GM12874 (cell line): ENCODE measurements at regions not wholly inside any gene's neighbourhood (a gene's known extent, or its start where the extent isn't known, plus 50 kb on each side); places are given as distances from the start of the nearest gene placed in this dataset.

Experiments
- CTCF ChIP-seq: IDR thresholded peaks from 2 replicates; pipeline ENCODE4 v1.5.1; 2011; ENCODE audit warnings: low read depth, mild to moderate bottlenecking, control low read depth, low read length, moderate library complexity; ENCODE audit not compliant: insufficient read depth

GRCh38 chr13:106433066-106433465 is 102.4 kb downstream of the EFNB2 start:
- no peak for TF ChIP-seq CTCF

GRCh38 chr13:106432636-106433035 is 102.8 kb downstream of the EFNB2 start:
- no peak for TF ChIP-seq CTCF

GRCh38 chr13:106426909-106427308 is 108.6 kb downstream of the EFNB2 start:
- no peak for TF ChIP-seq CTCF

GRCh38 chr13:106425661-106426060 is 109.8 kb downstream of the EFNB2 start:
- no peak for TF ChIP-seq CTCF

GRCh38 chr13:106424805-106425204 is 110.7 kb downstream of the EFNB2 start:
- TF ChIP-seq CTCF, result no peak

- TF ChIP-seq CTCF, result no peak
Observed at GRCh38 chr13:106423530-106423929, 111.9 kb downstream of the EFNB2 start.

- TF ChIP-seq CTCF, result no peak
Observed at GRCh38 chr13:106418556-106418955, 116.9 kb downstream of the EFNB2 start.

- no peak for TF ChIP-seq CTCF
Observed at GRCh38 chr13:106417467-106418110, 117.9 kb downstream of the EFNB2 start.
